ENCODE measurements at regions not wholly inside any gene's neighbourhood (a gene's known extent, or its start where the extent isn't known, plus 50 kb on each side); places are given as distances from the start of the nearest gene placed in this dataset.

DNA sequence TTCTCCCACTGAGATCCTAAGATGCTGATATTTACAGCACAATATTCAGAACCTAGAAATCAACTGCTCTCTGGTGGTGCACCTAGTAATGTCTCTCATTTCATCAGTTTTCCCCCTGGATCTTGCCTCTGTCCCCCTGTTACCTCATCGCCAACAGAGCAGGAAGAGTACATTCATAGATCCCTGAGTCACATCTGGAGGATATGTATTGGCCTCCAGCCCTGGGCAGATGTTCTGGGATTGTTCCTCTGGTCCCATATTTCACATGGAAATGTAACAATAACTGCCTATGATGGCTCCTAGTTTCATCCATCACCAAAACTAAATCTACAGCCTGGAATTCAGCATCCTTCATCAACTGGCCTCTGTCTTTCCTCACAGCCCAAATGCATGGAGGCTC, 278.8 kb upstream of the SLC14A2 start:
- TF ChIP-seq MZF1 (tag by site-specific recombination; IDR thresholded peaks at IDR 0.05; ENCODE audit: borderline replicate concordance) (no peak), MEIS1 (CRISPR knock-in tag; IDR thresholded peaks at IDR 0.05; ENCODE audit: borderline replicate concordance) (no peak), MYNN (tag by site-specific recombination; IDR thresholded peaks at IDR 0.05; ENCODE audit: borderline replicate concordance) (no peak), ZNF560 (tag by site-specific recombination; IDR thresholded peaks at IDR 0.05; ENCODE audit: borderline replicate concordance) (no peak), YY1 (tag by site-specific recombination; IDR thresholded peaks at IDR 0.05) (no peak), ZNF24 (tag by site-specific recombination; IDR thresholded peaks at IDR 0.05) (no peak)
- TF ChIP-seq, protein P1, sequence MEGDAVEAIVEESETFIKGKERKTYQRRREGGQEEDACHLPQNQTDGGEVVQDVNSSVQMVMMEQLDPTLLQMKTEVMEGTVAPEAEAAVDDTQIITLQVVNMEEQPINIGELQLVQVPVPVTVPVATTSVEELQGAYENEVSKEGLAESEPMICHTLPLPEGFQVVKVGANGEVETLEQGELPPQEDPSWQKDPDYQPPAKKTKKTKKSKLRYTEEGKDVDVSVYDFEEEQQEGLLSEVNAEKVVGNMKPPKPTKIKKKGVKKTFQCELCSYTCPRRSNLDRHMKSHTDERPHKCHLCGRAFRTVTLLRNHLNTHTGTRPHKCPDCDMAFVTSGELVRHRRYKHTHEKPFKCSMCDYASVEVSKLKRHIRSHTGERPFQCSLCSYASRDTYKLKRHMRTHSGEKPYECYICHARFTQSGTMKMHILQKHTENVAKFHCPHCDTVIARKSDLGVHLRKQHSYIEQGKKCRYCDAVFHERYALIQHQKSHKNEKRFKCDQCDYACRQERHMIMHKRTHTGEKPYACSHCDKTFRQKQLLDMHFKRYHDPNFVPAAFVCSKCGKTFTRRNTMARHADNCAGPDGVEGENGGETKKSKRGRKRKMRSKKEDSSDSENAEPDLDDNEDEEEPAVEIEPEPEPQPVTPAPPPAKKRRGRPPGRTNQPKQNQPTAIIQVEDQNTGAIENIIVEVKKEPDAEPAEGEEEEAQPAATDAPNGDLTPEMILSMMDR (tag by site-specific recombination; IDR thresholded peaks at IDR 0.05) = no peak
- TF ChIP-seq, protein P2, sequence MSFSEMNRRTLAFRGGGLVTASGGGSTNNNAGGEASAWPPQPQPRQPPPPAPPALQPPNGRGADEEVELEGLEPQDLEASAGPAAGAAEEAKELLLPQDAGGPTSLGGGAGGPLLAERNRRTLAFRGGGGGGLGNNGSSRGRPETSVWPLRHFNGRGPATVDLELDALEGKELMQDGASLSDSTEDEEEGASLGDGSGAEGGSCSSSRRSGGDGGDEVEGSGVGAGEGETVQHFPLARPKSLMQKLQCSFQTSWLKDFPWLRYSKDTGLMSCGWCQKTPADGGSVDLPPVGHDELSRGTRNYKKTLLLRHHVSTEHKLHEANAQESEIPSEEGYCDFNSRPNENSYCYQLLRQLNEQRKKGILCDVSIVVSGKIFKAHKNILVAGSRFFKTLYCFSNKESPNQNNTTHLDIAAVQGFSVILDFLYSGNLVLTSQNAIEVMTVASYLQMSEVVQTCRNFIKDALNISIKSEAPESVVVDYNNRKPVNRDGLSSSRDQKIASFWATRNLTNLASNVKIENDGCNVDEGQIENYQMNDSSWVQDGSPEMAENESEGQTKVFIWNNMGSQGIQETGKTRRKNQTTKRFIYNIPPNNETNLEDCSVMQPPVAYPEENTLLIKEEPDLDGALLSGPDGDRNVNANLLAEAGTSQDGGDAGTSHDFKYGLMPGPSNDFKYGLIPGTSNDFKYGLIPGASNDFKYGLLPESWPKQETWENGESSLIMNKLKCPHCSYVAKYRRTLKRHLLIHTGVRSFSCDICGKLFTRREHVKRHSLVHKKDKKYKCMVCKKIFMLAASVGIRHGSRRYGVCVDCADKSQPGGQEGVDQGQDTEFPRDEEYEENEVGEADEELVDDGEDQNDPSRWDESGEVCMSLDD (tag by site-specific recombination; IDR thresholded peaks at IDR 0.05) = no peak

Data from HEK293 (cell line).